HEK293 (cell line): ENCODE measurements at regions not wholly inside any gene's neighbourhood (a gene's known extent, or its start where the extent isn't known, plus 50 kb on each side); places are given as distances from the start of the nearest gene placed in this dataset.

ENCODE experiments used
- CTCF ChIA-PET: fragments of 350-600 bp; formaldehyde crosslinking; extraction: SDS; loops from one replicate; lab custom pipeline; 2021; ENCODE audit warnings: antibody characterized with exemption; lab: Yijun Ruan, JAX
- POLR2A ChIA-PET: fragments of 300-600 bp; formaldehyde crosslinking; extraction: SDS; loops from one replicate; lab custom pipeline; 2020; ENCODE audit warnings: antibody characterized with exemption, inconsistent platforms; lab: Yijun Ruan, JAX
- H3K27ac ChIP-seq: fragments of 200-500 bp; sonication (Bioruptor generic); 2 replicates; pipeline ENCODE4 v1.5.1; 2014; ENCODE audit warnings: low read depth, low read length, control low read depth, inconsistent platforms; ENCODE audit errors: extremely low read depth
- H3K36me3 ChIP-seq, 2 experiments: fragments of 200-500 bp in 1 of 2; sonication (Bioruptor generic) in 1 of 2; 1 replicate in 1 of 2; 2 replicates in 1 of 2; pipeline ENCODE4 v1.5.1; 2014 to 2017; ENCODE audit warnings: inconsistent platforms in 2 of 2, low read length in 2 of 2; ENCODE audit not compliant: control insufficient read depth in 2 of 2, insufficient read depth in 1 of 2
- H3K4me1 ChIP-seq: fragments of 200-500 bp; sonication (Bioruptor generic); 2 replicates; pipeline ENCODE4 v1.5.1; 2014; ENCODE audit warnings: mild to moderate bottlenecking, low read length, inconsistent platforms; ENCODE audit not compliant: control insufficient read depth, insufficient read depth
- H3K4me3 ChIP-seq: 2 replicates; pipeline ENCODE4 v1.5.1; 2011; ENCODE audit warnings: low read depth, mild to moderate bottlenecking, control low read depth, low read length, moderate library complexity
- H3K9me3 ChIP-seq: fragments of 200-500 bp; sonication (Bioruptor generic); 2 replicates; pipeline ENCODE4 v1.5.1; 2014; ENCODE audit warnings: low read depth, low read length, inconsistent platforms; ENCODE audit not compliant: control insufficient read depth, insufficient read depth
- GLI4 ChIP-seq: fragments of 450-650 bp; formaldehyde crosslinking; IDR thresholded peaks from 2 replicates; pipeline ENCODE4 v1.5.1; 2016; ENCODE audit warnings: missing biosample characterization, missing genetic modification characterization
- KLF16 ChIP-seq: fragments of 450-650 bp; formaldehyde crosslinking; IDR thresholded peaks from 2 replicates; pipeline ENCODE4 v1.5.1; 2017; ENCODE audit warnings: missing biosample characterization, missing genetic modification characterization
- PATZ1 ChIP-seq: fragments of 450-650 bp; formaldehyde crosslinking; IDR thresholded peaks from 2 replicates; pipeline ENCODE4 v1.5.1; 2016; ENCODE audit warnings: missing biosample characterization, missing genetic modification characterization
- PRDM4 ChIP-seq: fragments of 450-650 bp; formaldehyde crosslinking; IDR thresholded peaks from 2 replicates; pipeline ENCODE4 v1.5.1; 2017; ENCODE audit warnings: missing biosample characterization, missing genetic modification characterization
- ZBTB1 ChIP-seq: fragments of 450-650 bp; formaldehyde crosslinking; IDR thresholded peaks from 2 replicates; pipeline ENCODE4 v1.5.1; 2016; ENCODE audit warnings: missing biosample characterization, missing genetic modification characterization
- ZBTB20 ChIP-seq: fragments of 450-650 bp; formaldehyde crosslinking; IDR thresholded peaks from 2 replicates; pipeline ENCODE4 v1.5.1; 2016; ENCODE audit warnings: missing biosample characterization, missing genetic modification characterization
- ZFP37 ChIP-seq: fragments of 450-650 bp; formaldehyde crosslinking; IDR thresholded peaks from 2 replicates; pipeline ENCODE4 v1.5.1; 2016; ENCODE audit warnings: missing biosample characterization, missing genetic modification characterization
- ZNF10 ChIP-seq: fragments of 450-650 bp; formaldehyde crosslinking; IDR thresholded peaks from 2 replicates; pipeline ENCODE4 v1.5.1; 2017; ENCODE audit warnings: missing biosample characterization, missing genetic modification characterization
- ZNF121 ChIP-seq: fragments of 450-650 bp; formaldehyde crosslinking; IDR thresholded peaks from 2 replicates; pipeline ENCODE4 v1.5.1; 2016; ENCODE audit warnings: missing biosample characterization, missing genetic modification characterization
- ZNF138 ChIP-seq: fragments of 450-650 bp; formaldehyde crosslinking; IDR thresholded peaks from 2 replicates; pipeline ENCODE4 v1.5.1; 2016; ENCODE audit warnings: missing biosample characterization, missing genetic modification characterization, borderline replicate concordance
- ZNF23 ChIP-seq: fragments of 450-650 bp; formaldehyde crosslinking; IDR thresholded peaks from 2 replicates; pipeline ENCODE4 v1.5.1; 2016; ENCODE audit warnings: missing biosample characterization, missing genetic modification characterization, borderline replicate concordance
- ZNF274 ChIP-seq, 2 experiments: fragments of 200-500 bp in 1 of 2; fragments of 450-650 bp in 1 of 2; sonication (Bioruptor generic) in 1 of 2; formaldehyde crosslinking in 1 of 2; IDR thresholded peaks; 2 replicates each; pipeline versions ENCODE4 v1.5.1 to v1.6.1; 2014 to 2016; ENCODE audit warnings: borderline replicate concordance in 1 of 2, inconsistent platforms in 1 of 2, low read length in 1 of 2, missing biosample characterization in 1 of 2, missing genetic modification characterization in 1 of 2
- ZNF510 ChIP-seq: fragments of 450-650 bp; formaldehyde crosslinking; IDR thresholded peaks from 2 replicates; pipeline ENCODE4 v1.5.1; 2018; ENCODE audit warnings: mild to moderate bottlenecking, missing genetic modification characterization, missing biosample characterization; ENCODE audit not compliant: insufficient replicate concordance
- ZNF596 ChIP-seq: fragments of 450-650 bp; IDR thresholded peaks from 2 replicates; pipeline ENCODE4 v1.5.0; 2018; ENCODE audit warnings: missing biosample characterization, mild to moderate bottlenecking, missing genetic modification characterization, moderate library complexity
- ZNF621 ChIP-seq: fragments of 450-650 bp; formaldehyde crosslinking; IDR thresholded peaks from 2 replicates; pipeline ENCODE4 v1.5.1; 2017; ENCODE audit warnings: missing biosample characterization, missing genetic modification characterization
- ZNF639 ChIP-seq: fragments of 450-650 bp; formaldehyde crosslinking; IDR thresholded peaks from 2 replicates; pipeline ENCODE4 v1.5.1; 2016; ENCODE audit warnings: missing biosample characterization, missing genetic modification characterization
- ZNF837 ChIP-seq: fragments of 450-650 bp; formaldehyde crosslinking; IDR thresholded peaks from 2 replicates; pipeline ENCODE4 v1.5.1; 2016; ENCODE audit warnings: missing biosample characterization, missing genetic modification characterization
- ZSCAN5A ChIP-seq: fragments of 450-650 bp; formaldehyde crosslinking; IDR thresholded peaks from 2 replicates; pipeline ENCODE4 v1.5.1; 2016; ENCODE audit warnings: missing biosample characterization, missing genetic modification characterization
- TF ChIP-seq, protein P1 (sequence below): sonication (generic); formaldehyde crosslinking; IDR thresholded peaks from 2 replicates; pipeline ENCODE4 v1.8.1; 2022; ENCODE audit warnings: mild to moderate bottlenecking, moderate library complexity, missing genetic modification reagents
- TF ChIP-seq, protein P2 (sequence below): fragments of 450-650 bp; formaldehyde crosslinking; IDR thresholded peaks from 2 replicates; pipeline ENCODE4 v1.5.1; 2017; ENCODE audit warnings: missing biosample characterization, missing genetic modification characterization
- TF ChIP-seq, protein P3 (sequence below): fragments of 450-650 bp; formaldehyde crosslinking; IDR thresholded peaks from 2 replicates; pipeline ENCODE4 v1.5.1; 2016; ENCODE audit warnings: missing biosample characterization, missing genetic modification characterization

DNA sequence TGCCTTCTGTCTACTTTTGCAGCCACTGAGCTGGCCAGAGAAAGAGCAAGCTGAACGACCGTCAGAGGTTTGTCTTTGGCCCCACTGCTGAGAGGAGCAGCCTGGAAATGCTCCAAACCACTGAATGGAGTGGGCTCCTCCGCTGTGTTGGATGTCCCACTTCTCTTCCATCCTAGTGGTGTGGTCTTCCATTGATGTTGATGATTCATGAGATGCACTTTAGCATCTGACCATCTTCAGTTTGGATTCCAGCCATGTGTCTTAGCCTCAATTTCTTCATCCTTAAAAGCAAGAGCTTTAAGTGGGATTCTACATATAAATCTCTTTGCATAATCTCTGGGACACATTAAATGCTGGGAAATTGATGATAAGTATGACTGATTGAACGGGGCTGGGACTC is 276.9 kb downstream of the SIPA1L2 start (continued):
- TF ChIP-seq PATZ1 (tag by site-specific recombination) (no peak), ZNF639 (tag by site-specific recombination) (no peak)

- POLR2A ChIA-PET: no interaction called here
- Histone ChIP-seq H3K4me1 (no peaks in the 10 kb centered on the region), H3K27ac (no peak overlapping the region)
- TF ChIP-seq ZBTB1 (tag by site-specific recombination): no peak
- TF ChIP-seq ZNF274 (IDR thresholded peaks at IDR 0.05; ENCODE audit: low read length): no peak
- TF ChIP-seq ZNF274 (tag by site-specific recombination; IDR thresholded peaks at IDR 0.05; ENCODE audit: borderline replicate concordance): no peak
- no peak for TF ChIP-seq ZNF23 (tag by site-specific recombination)
- TF ChIP-seq ZNF621 (tag by site-specific recombination): no peak
- TF ChIP-seq, protein P1, sequence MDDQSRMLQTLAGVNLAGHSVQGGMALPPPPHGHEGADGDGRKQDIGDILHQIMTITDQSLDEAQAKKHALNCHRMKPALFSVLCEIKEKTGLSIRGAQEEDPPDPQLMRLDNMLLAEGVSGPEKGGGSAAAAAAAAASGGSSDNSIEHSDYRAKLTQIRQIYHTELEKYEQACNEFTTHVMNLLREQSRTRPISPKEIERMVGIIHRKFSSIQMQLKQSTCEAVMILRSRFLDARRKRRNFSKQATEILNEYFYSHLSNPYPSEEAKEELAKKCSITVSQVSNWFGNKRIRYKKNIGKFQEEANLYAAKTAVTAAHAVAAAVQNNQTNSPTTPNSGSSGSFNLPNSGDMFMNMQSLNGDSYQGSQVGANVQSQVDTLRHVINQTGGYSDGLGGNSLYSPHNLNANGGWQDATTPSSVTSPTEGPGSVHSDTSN (CRISPR knock-in tag): no peak
- no peak for TF ChIP-seq GLI4 (tag by site-specific recombination)
- TF ChIP-seq ZFP37: no peak
- no peak for TF ChIP-seq ZNF510
- no peak for TF ChIP-seq ZSCAN5A (tag by site-specific recombination)
- TF ChIP-seq, protein P2, sequence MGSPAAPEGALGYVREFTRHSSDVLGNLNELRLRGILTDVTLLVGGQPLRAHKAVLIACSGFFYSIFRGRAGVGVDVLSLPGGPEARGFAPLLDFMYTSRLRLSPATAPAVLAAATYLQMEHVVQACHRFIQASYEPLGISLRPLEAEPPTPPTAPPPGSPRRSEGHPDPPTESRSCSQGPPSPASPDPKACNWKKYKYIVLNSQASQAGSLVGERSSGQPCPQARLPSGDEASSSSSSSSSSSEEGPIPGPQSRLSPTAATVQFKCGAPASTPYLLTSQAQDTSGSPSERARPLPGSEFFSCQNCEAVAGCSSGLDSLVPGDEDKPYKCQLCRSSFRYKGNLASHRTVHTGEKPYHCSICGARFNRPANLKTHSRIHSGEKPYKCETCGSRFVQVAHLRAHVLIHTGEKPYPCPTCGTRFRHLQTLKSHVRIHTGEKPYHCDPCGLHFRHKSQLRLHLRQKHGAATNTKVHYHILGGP (tag by site-specific recombination): no peak
- no peak for TF ChIP-seq KLF16
- TF ChIP-seq ZBTB20 (tag by site-specific recombination): no peak
- TF ChIP-seq ZNF596 (tag by site-specific recombination): no peak
- TF ChIP-seq ZNF837 (tag by site-specific recombination): no peak
- no peak for TF ChIP-seq ZNF138 (tag by site-specific recombination)
- no peak for TF ChIP-seq ZNF10
- TF ChIP-seq ZNF121 (tag by site-specific recombination): no peak
- TF ChIP-seq, protein P3, sequence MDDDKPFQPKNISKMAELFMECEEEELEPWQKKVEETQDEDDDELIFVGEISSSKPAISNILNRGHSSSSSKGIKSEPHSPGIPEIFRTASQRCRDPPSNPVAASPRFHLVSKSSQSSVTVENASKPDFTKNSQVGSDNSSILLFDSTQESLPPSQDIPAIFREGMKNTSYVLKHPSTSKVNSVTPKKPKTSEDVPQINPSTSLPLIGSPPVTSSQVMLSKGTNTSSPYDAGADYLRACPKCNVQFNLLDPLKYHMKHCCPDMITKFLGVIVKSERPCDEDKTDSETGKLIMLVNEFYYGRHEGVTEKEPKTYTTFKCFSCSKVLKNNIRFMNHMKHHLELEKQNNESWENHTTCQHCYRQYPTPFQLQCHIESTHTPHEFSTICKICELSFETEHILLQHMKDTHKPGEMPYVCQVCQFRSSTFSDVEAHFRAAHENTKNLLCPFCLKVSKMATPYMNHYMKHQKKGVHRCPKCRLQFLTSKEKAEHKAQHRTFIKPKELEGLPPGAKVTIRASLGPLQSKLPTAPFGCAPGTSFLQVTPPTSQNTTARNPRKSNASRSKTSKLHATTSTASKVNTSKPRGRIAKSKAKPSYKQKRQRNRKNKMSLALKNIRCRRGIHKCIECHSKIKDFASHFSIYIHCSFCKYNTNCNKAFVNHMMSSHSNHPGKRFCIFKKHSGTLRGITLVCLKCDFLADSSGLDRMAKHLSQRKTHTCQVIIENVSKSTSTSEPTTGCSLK (tag by site-specific recombination): no peak
- TF ChIP-seq PRDM4 (tag by site-specific recombination): no peak
- TF ChIP-seq, all 188 proteins: peak for 0
- Histone ChIP-seq H3K4me3 (no peak overlapping the region), H3K9me3 (no peaks in the 10 kb centered on the region), H3K36me3 (no peaks in the 10 kb centered on the region)
- CTCF ChIA-PET: no interaction called here
Measured at GRCh38 chr1:232352366-232352765, 277.6 kb downstream of the SIPA1L2 start.
